Osteocyte (in vitro differentiated cells): ENCODE measurements at regions not wholly inside any gene's neighbourhood (a gene's known extent, or its start where the extent isn't known, plus 50 kb on each side); places are given as distances from the start of the nearest gene placed in this dataset.

Experiments
- DNase-seq: peaks from one replicate; pipeline ENCODE4 v3.0.0; 2021; ENCODE audit warnings: mixed read lengths; ENCODE audit not compliant: unreplicated experiment; ENCODE audit errors: extremely low spot score
- H3K27ac Mint-ChIP-seq: one replicate; pipeline ENCODE4 v1.8.0; 2021; ENCODE audit warnings: mild to moderate bottlenecking, mixed read lengths; ENCODE audit not compliant: unreplicated experiment
- H3K27me3 Mint-ChIP-seq: one replicate; pipeline ENCODE4 v1.8.0; 2021; ENCODE audit warnings: mixed read lengths; ENCODE audit not compliant: unreplicated experiment
- H3K36me3 Mint-ChIP-seq: one replicate; pipeline ENCODE4 v1.8.0; 2021; ENCODE audit warnings: mixed read lengths; ENCODE audit not compliant: unreplicated experiment
- H3K4me1 Mint-ChIP-seq: one replicate; pipeline ENCODE4 v1.8.0; 2021; ENCODE audit warnings: mixed read lengths; ENCODE audit not compliant: unreplicated experiment
- H3K4me3 Mint-ChIP-seq: one replicate; pipeline ENCODE4 v1.8.0; 2021; ENCODE audit warnings: mild to moderate bottlenecking, moderate library complexity, mixed read lengths; ENCODE audit not compliant: unreplicated experiment
- H3K9me3 Mint-ChIP-seq: one replicate; pipeline ENCODE4 v1.8.0; 2021; ENCODE audit warnings: mixed read lengths; ENCODE audit not compliant: unreplicated experiment
- TF ChIP-seq, protein P1 (sequence below): fragments of 200-600 bp; sonication (generic); IDR thresholded peaks from 2 replicates; pipeline ENCODE4 v1.5.0; 2021; ENCODE audit warnings: antibody characterized with exemption, mild to moderate bottlenecking, moderate library complexity

DNA sequence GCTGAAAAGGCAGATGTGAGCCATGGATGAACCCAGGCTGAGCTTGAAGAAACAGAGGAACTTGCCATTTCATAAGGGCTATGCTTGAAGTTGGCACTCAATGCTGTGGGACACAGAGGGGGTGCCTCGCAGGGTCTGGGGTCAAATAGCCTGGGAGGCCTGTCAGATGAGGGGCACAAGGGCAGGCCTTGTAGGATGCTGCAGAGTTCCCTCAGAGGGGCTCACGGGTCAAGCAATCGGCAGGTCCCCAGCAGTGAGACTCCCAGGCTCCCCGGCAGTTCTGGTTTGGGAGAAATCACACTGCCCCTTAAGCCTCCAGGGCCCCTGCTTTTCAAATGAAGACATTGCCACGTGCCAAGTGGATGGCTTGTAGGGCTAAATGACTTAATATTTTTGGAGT lies 116.7 kb upstream of the GRIK3 start:
- H3K4me1 Mint-ChIP-seq = no peaks in the 10 kb centered on the region
- no peak overlapping the region for H3K4me3 Mint-ChIP-seq
- H3K27me3 Mint-ChIP-seq = no peaks in the 10 kb centered on the region
- TF ChIP-seq, protein P1, sequence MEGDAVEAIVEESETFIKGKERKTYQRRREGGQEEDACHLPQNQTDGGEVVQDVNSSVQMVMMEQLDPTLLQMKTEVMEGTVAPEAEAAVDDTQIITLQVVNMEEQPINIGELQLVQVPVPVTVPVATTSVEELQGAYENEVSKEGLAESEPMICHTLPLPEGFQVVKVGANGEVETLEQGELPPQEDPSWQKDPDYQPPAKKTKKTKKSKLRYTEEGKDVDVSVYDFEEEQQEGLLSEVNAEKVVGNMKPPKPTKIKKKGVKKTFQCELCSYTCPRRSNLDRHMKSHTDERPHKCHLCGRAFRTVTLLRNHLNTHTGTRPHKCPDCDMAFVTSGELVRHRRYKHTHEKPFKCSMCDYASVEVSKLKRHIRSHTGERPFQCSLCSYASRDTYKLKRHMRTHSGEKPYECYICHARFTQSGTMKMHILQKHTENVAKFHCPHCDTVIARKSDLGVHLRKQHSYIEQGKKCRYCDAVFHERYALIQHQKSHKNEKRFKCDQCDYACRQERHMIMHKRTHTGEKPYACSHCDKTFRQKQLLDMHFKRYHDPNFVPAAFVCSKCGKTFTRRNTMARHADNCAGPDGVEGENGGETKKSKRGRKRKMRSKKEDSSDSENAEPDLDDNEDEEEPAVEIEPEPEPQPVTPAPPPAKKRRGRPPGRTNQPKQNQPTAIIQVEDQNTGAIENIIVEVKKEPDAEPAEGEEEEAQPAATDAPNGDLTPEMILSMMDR = no peak
- H3K9me3 Mint-ChIP-seq = peaks cover 2% of the 10 kb centered on the region
- H3K27ac Mint-ChIP-seq = no peak overlapping the region
- no peaks in the 10 kb centered on the region for H3K36me3 Mint-ChIP-seq
- DNase-seq = peak; percentile 64

DNA sequence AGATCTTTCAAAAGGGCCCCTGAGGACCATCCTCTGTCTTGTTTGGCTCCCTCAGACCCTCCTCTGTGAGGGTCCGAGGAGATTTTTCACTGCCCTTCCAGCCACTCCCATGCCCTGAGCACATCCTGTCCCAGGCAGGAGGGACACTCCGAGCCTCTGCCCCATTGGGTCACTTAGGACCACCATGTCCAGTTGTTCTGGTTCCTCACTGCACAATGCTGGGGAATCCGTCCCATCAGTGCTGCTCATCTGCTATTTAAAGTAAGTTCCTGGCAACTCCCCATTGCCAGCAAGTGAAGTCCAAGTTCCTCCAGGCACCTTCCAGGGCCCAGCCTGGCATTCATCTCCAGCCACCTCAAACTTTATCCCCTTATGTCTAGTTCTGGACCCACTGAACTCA lies 117.5 kb upstream of the GRIK3 start:
- peak; percentile 57 for DNase-seq
- Mint-ChIP-seq H3K4me1 (no peaks in the 10 kb centered on the region), H3K27me3 (no peaks in the 10 kb centered on the region), H3K36me3 (no peaks in the 10 kb centered on the region), H3K27ac (no peak overlapping the region), H3K9me3 (peaks cover 5% of the 10 kb centered on the region), H3K4me3 (no peak overlapping the region)
- TF ChIP-seq, protein P1 = no peak

DNA sequence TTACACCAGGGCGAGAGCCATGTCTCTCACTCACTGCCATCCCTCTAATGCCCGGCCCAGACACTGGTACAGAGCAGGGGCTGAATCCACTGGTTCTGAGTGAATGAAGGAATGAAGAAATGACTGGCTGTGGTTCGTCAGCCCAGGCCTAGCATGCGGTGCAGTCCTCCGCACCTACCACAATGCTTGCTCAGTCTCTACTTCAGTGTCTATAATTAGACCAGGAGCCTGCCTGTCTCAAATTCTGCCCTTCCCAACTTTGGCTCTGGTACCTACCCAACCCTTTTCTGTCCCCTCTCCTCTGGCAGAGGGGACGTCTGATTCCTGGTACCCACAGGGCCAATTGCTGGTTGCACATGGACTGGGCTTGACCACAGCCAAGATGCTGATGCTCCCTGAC lies 118.2 kb upstream of the GRIK3 start:
- DNase-seq = peak; percentile 54
- Mint-ChIP-seq H3K36me3 (no peaks in the 10 kb centered on the region), H3K27me3 (no peaks in the 10 kb centered on the region), H3K4me3 (no peak overlapping the region), H3K4me1 (no peaks in the 10 kb centered on the region), H3K27ac (no peak overlapping the region), H3K9me3 (peaks cover 5% of the 10 kb centered on the region)
- TF ChIP-seq, protein P1 = no peak

DNA sequence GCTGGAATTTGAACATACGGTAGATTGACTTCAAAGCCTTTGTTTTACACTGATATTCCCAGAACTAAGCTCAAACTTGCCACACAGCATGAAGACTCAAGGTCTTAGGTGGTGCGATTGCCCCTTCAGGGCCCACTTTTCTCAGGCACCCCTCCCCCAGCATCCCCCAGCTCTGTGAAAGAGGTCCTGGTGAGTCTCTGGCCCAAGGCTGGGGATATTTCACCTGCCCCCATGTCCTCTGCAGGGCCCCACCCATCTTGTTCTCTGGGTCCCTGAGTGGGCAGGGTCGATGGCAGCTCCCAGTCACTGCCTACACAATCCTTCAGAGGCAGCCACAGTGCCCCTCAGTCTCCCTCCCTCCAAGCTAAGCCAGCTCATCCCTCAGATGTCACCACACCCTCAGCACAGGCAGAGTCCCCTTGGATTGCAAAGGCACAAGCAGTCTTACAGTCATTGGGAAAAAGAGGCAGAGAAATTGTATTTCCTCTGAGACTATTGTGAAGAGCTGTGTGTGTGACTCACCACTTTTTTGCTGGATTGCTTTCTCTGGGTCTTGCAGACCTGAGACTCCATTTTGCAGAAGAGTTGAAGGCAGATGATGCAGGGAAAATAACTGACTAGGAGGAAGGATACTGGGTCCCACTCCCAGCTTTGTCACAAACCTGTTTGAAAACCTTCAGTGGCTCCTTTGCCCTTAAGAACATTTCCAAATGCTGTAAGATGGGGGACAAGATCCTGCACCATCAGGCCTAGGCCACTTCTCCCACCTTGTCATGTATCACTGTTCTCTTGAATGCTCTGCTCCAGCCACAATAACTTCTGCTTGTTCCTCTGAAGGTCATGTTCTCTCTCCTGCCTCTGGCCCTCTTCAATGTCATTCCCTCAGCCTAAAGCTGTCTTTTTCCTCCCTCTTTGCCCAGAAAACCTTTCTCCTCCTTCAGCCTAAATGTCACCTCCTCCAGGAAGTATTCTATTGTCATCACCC lies 119.1 kb upstream of the GRIK3 start:
- H3K4me3 Mint-ChIP-seq = no peak overlapping the region
- H3K9me3 Mint-ChIP-seq = peaks cover 11% of the 10 kb centered on the region
- H3K4me1 Mint-ChIP-seq = no peaks in the 10 kb centered on the region
- H3K36me3 Mint-ChIP-seq = no peaks in the 10 kb centered on the region
- DNase-seq = peak; percentile 74
- no peaks in the 10 kb centered on the region for H3K27me3 Mint-ChIP-seq
- TF ChIP-seq, protein P1 = no peak
- H3K27ac Mint-ChIP-seq = no peak overlapping the region

DNA sequence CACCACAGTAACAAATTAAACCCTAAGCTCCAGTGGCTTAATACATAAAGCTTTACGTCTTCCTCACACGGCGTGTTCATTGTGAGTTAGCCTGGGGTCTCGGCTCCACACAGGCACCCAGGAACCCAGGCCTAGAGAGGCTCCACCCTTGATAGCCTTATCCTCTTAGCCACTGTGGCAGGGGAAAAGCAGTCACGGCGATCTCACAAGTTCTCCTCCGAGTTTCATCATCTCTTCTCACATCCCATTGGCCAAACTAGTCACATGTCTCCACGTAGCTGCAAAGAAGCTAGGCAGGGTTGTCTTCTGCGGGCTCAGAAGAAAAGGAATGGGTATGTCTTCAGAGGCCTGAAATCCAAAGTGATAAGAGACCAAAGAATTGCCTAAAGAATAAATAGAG lies 122.3 kb upstream of the GRIK3 start:
- no peak overlapping the region for H3K4me3 Mint-ChIP-seq
- peak; percentile 56 for DNase-seq
- TF ChIP-seq, protein P1 = no peak
- H3K27ac Mint-ChIP-seq = no peak overlapping the region
- no peaks in the 10 kb centered on the region for H3K27me3 Mint-ChIP-seq
- no peaks in the 10 kb centered on the region for H3K36me3 Mint-ChIP-seq
- H3K9me3 Mint-ChIP-seq = peaks cover 26% of the 10 kb centered on the region
- no peaks in the 10 kb centered on the region for H3K4me1 Mint-ChIP-seq
